Testis (tissue), 2 donors: ENCODE measurements at regions not wholly inside any gene's neighbourhood (a gene's known extent, or its start where the extent isn't known, plus 50 kb on each side); places are given as distances from the start of the nearest gene placed in this dataset.

Experiments
- POLR2A ChIP-seq: fragments of 450-650 bp; IDR thresholded peaks from one replicate; pipeline ENCODE4 v1.6.1; 2017; ENCODE audit warnings: antibody characterized with exemption, mild to moderate bottlenecking, moderate library complexity
- TF ChIP-seq, protein P1 (sequence below), 3 experiments: fragments of 450-650 bp in 2 of 3; fragments of 200-600 bp in 1 of 3; sonication (generic) in 1 of 3; IDR thresholded peaks; one replicate each; pipeline ENCODE4 v1.5.1; 2016 to 2019; ENCODE audit warnings: antibody characterized with exemption in 3 of 3, mild to moderate bottlenecking in 2 of 3, moderate library complexity in 1 of 3

DNA sequence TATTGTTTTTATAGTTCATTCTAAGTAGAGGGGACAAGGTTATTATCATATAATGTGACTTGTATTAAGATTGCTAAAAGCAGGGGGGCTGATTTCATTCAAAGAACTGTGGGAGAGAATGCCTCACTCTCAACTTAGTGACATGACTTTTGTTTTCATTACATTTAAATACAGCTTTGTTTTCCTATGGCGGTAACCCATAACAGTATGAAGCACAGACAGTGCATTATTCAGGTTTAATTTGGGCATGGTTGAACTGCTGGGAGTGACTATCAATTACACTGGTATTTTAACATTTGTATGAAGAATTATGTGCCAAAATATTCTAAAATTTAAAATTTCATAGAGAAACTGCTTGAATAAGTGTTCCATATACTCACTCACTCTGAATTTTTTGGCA is 637.3 kb downstream of the USP25 start:
- TF ChIP-seq, protein P1, sequence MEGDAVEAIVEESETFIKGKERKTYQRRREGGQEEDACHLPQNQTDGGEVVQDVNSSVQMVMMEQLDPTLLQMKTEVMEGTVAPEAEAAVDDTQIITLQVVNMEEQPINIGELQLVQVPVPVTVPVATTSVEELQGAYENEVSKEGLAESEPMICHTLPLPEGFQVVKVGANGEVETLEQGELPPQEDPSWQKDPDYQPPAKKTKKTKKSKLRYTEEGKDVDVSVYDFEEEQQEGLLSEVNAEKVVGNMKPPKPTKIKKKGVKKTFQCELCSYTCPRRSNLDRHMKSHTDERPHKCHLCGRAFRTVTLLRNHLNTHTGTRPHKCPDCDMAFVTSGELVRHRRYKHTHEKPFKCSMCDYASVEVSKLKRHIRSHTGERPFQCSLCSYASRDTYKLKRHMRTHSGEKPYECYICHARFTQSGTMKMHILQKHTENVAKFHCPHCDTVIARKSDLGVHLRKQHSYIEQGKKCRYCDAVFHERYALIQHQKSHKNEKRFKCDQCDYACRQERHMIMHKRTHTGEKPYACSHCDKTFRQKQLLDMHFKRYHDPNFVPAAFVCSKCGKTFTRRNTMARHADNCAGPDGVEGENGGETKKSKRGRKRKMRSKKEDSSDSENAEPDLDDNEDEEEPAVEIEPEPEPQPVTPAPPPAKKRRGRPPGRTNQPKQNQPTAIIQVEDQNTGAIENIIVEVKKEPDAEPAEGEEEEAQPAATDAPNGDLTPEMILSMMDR (IDR thresholded peaks at IDR 0.05): no peak
- no peak for TF ChIP-seq POLR2A
